ENCODE measurements at regions not wholly inside any gene's neighbourhood (a gene's known extent, or its start where the extent isn't known, plus 50 kb on each side); places are given as distances from the start of the nearest gene placed in this dataset.

GRCh38 chr2:207413376-207413907 lies 116.3 kb upstream of the CREB1 start:
- TF ChIP-seq, protein P1, sequence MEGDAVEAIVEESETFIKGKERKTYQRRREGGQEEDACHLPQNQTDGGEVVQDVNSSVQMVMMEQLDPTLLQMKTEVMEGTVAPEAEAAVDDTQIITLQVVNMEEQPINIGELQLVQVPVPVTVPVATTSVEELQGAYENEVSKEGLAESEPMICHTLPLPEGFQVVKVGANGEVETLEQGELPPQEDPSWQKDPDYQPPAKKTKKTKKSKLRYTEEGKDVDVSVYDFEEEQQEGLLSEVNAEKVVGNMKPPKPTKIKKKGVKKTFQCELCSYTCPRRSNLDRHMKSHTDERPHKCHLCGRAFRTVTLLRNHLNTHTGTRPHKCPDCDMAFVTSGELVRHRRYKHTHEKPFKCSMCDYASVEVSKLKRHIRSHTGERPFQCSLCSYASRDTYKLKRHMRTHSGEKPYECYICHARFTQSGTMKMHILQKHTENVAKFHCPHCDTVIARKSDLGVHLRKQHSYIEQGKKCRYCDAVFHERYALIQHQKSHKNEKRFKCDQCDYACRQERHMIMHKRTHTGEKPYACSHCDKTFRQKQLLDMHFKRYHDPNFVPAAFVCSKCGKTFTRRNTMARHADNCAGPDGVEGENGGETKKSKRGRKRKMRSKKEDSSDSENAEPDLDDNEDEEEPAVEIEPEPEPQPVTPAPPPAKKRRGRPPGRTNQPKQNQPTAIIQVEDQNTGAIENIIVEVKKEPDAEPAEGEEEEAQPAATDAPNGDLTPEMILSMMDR (IDR thresholded peaks at IDR 0.05) = no peak
- TF ChIP-seq POLR2A (IDR thresholded peaks at IDR 0.05) = no peak
- no peak overlapping the region for H3K4me3 ChIP-seq
- no peaks in the 10 kb centered on the region for H3K4me1 ChIP-seq (replicated peaks in 1 of 2)
- no peaks in the 10 kb centered on the region for H3K9me3 ChIP-seq (replicated peaks in 1 of 3)
- H3K36me3 ChIP-seq (replicated peaks in 1 of 2) = no peaks in the 10 kb centered on the region
- H3K27ac ChIP-seq = no peak overlapping the region
- H3K27me3 ChIP-seq = no peaks in the 10 kb centered on the region
- 79 to 92% (median 89%) methylated on average over 5 of the region's 5 CpGs for WGBS, 4 donors
- intact Hi-C loops (cut with DNase I) = no loop called here
- no peak for DNase-seq

GRCh38 chr2:207416111-207416510 lies 113.7 kb upstream of the CREB1 start:
- DNase-seq = no peak
- no peaks in the 10 kb centered on the region for H3K27me3 ChIP-seq
- 40 to 59% (median 43%) methylated on average over 3 of the region's 3 CpGs for WGBS, 4 donors
- H3K36me3 ChIP-seq (replicated peaks in 1 of 2) = no peaks in the 10 kb centered on the region
- intact Hi-C loops (cut with DNase I) = no loop called here
- H3K4me3 ChIP-seq = no peak overlapping the region
- H3K4me1 ChIP-seq (replicated peaks in 1 of 2) = no peaks in the 10 kb centered on the region
- no peak for TF ChIP-seq POLR2A (IDR thresholded peaks at IDR 0.05)
- H3K27ac ChIP-seq = no peak overlapping the region
- H3K9me3 ChIP-seq (replicated peaks in 1 of 3) = no peaks in the 10 kb centered on the region

DNA sequence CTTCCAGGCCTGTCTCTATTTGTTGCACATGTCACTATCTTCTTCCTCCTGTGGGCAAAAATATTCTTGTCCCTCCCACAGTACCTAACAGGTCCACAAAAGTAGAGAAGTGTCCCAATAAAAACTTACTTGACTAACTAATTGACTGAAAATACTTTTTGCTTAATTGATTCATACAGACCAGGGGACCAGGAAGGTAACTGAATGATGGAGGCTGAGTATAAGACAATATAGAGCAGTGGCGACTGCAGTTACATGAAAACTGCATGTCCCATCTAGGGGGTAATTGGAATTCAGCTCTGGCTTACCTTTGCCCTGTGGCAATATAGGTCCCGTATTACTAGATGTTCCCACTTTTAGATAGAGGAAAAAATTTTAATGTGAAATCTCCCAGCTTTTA lies 112.9 kb upstream of the CREB1 start:
- H3K4me3 ChIP-seq = no peak overlapping the region
- DNase-seq = no peak
- 94 to 97% (median 95%) methylated on average over 2 of the region's 2 CpGs for WGBS, 4 donors
- H3K4me1 ChIP-seq (replicated peaks in 1 of 2) = no peaks in the 10 kb centered on the region
- TF ChIP-seq POLR2A (IDR thresholded peaks at IDR 0.05) = no peak
- TF ChIP-seq, protein P1 (IDR thresholded peaks at IDR 0.05) = no peak
- no peak overlapping the region for H3K27ac ChIP-seq
- no peaks in the 10 kb centered on the region for H3K27me3 ChIP-seq
- H3K9me3 ChIP-seq (replicated peaks in 1 of 3) = no peaks in the 10 kb centered on the region
- H3K36me3 ChIP-seq (replicated peaks in 1 of 2) = no peaks in the 10 kb centered on the region
- intact Hi-C loops (cut with DNase I) = no loop called here

- H3K36me3 ChIP-seq (replicated peaks in 1 of 2) = no peaks in the 10 kb centered on the region
- DNase-seq = no peak
- no peak overlapping the region for H3K27ac ChIP-seq
- H3K4me1 ChIP-seq (replicated peaks in 1 of 2) = no peaks in the 10 kb centered on the region
- TF ChIP-seq POLR2A (IDR thresholded peaks at IDR 0.05) = no peak
- no peak overlapping the region for H3K4me3 ChIP-seq
- no peaks in the 10 kb centered on the region for H3K27me3 ChIP-seq
- H3K9me3 ChIP-seq (replicated peaks in 1 of 3) = no peaks in the 10 kb centered on the region
- intact Hi-C loops (cut with DNase I) = no loop called here
- 83 to 85% (median 84%) methylated on average over 3 of the region's 3 CpGs for WGBS, 4 donors
These were observed 112.5 kb upstream of the CREB1 start for GRCh38 chr2:207417301-207417718.

DNA sequence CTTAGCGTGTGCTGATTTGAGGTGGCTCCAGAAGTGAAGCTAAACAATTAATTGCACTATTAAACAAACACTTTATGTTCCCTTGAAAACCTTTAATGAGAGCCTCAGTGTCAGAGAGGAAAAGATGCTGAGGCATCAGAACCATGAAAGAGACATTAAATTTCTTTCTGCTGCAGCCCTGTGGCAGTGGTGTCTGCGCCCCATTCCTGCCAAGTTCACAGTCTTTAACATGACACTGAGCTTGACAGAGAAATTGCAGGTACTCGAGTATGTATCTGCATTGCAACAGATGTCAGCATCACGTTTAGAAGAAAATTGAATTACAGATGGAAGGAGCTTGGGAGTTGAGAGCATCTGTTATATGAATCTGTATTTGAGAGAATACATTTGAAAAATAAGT lies 111.3 kb upstream of the CREB1 start:
- Histone ChIP-seq H3K4me3 (no peak overlapping the region), H3K36me3 (replicated peaks in 1 of 2) (no peaks in the 10 kb centered on the region), H3K9me3 (replicated peaks in 1 of 3) (no peaks in the 10 kb centered on the region), H3K27me3 (no peaks in the 10 kb centered on the region), H3K27ac (no peak overlapping the region), H3K4me1 (replicated peaks in 1 of 2) (no peaks in the 10 kb centered on the region)
- intact Hi-C loops (cut with DNase I) = no loop called here
- 66 to 75% (median 70%) methylated on average over 4 of the region's 4 CpGs for WGBS, 4 donors
- TF ChIP-seq POLR2A (IDR thresholded peaks at IDR 0.05) = no peak
- TF ChIP-seq, protein P1 (IDR thresholded peaks at IDR 0.05) = no peak
- DNase-seq = no peak

All from adrenal gland (tissue), 9 donors.